Subcutaneous abdominal adipose tissue (tissue), 5 donors: ENCODE measurements at regions not wholly inside any gene's neighbourhood (a gene's known extent, or its start where the extent isn't known, plus 50 kb on each side); places are given as distances from the start of the nearest gene placed in this dataset.

Source experiments
- H3K27ac ChIP-seq: one replicate; pipeline ENCODE4 v1.7.0; 2013; ENCODE audit warnings: low read depth, mild to moderate bottlenecking, inconsistent platforms, low read length, moderate library complexity
- H3K27me3 ChIP-seq, 5 donors: one replicate each; pipeline ENCODE4 v1.7.0; 2013; ENCODE audit warnings: low read length in 5 of 5, inconsistent platforms in 1 of 5; ENCODE audit not compliant: control insufficient read depth in 5 of 5, insufficient read depth in 4 of 5
- H3K36me3 ChIP-seq, 5 donors: one replicate each; pipeline ENCODE4 v1.7.0; 2013; ENCODE audit warnings: low read length in 5 of 5; ENCODE audit not compliant: control insufficient read depth in 5 of 5, insufficient read depth in 5 of 5
- H3K4me1 ChIP-seq, 5 donors: one replicate each; pipeline ENCODE4 v1.7.0; 2013; ENCODE audit warnings: low read length in 5 of 5, mild to moderate bottlenecking in 3 of 5, moderate library complexity in 1 of 5; ENCODE audit not compliant: control insufficient read depth in 5 of 5, insufficient read depth in 5 of 5
- H3K4me3 ChIP-seq, 5 donors: one replicate each; pipeline ENCODE4 v1.7.0; 2013; ENCODE audit warnings: low read length in 5 of 5, low read depth in 1 of 5
- H3K9ac ChIP-seq, 5 donors: one replicate each; pipeline ENCODE4 v1.7.0; 2013; ENCODE audit warnings: low read length in 5 of 5, mild to moderate bottlenecking in 4 of 5, moderate library complexity in 3 of 5
- H3K9me3 ChIP-seq, 5 donors: one replicate each; pipeline ENCODE4 v1.7.0; 2013; ENCODE audit warnings: low read length in 5 of 5; ENCODE audit not compliant: control insufficient read depth in 5 of 5
- donor health status: healthy.
- donor health status: healthy.
- donor health status: healthy.
- donor health status: healthy.
- donor health status: healthy.

GRCh38 chr4:41883988-41884734 is 51.1 kb upstream of the TMEM33 start:
- Histone ChIP-seq H3K27me3 (peaks cover 31 to 45% (median 35%) of the 10 kb centered on the region in 5 donors), H3K27ac (no peak overlapping the region), H3K9ac (no peak overlapping the region), H3K9me3 (no peaks in the 10 kb centered on the region), H3K4me3 (no peak overlapping the region), H3K4me1 (peaks cover 0 to 35% (median 25%) of the 10 kb centered on the region in 5 donors), H3K36me3 (no peaks in the 10 kb centered on the region)

GRCh38 chr4:41882625-41883347 is 52.4 kb upstream of the TMEM33 start:
- Histone ChIP-seq H3K4me3 (peak overlapping the region; percentile 15 to 61 (median 55)), H3K4me1 (peaks cover 0 to 28% (median 26%) of the 10 kb centered on the region in 5 donors), H3K27ac (no peak overlapping the region), H3K27me3 (peaks cover 43 to 57% (median 47%) of the 10 kb centered on the region in 5 donors), H3K36me3 (no peaks in the 10 kb centered on the region), H3K9me3 (no peaks in the 10 kb centered on the region), H3K9ac (no peak overlapping the region)

DNA sequence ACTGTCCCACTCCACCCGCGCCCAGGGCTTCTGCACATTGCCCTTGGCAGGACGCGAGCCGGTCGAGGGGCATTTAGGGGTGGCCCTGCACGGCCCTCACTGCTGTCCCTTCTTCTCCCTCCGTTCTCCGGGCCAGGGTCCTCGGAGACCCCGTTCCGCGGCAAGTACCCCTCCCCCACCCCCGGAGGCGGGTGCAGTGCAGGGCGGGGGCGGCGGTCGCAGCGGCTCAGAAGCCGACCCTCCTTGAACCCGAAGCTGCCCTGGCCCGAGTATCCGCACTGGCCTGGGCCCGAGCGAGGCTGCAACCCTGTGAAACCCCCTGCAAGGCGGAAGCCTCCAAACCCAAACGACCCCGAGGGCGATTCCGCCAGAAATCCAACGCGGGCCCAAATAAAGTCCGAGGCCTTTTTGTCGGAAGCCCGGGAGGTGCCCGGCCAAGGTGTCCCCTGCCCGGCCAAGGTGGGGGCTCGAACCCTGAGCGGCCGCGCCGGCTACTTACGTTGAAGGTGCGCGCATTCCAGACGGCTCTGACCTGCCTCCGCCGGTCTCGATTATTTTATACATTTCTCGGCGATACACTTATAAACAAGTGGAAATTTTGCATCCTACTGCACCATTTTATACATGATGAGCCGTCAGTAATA is 53.1 kb upstream of the TMEM33 start:
- H3K36me3 ChIP-seq: no peaks in the 10 kb centered on the region
- peak overlapping the region; percentile 15 to 61 (median 55) for H3K4me3 ChIP-seq
- H3K27ac ChIP-seq: no peak overlapping the region
- peaks cover 0 to 28% (median 26%) of the 10 kb centered on the region in 5 donors for H3K4me1 ChIP-seq
- no peak overlapping the region for H3K9ac ChIP-seq
- H3K9me3 ChIP-seq: no peaks in the 10 kb centered on the region
- peaks cover 50 to 64% (median 54%) of the 10 kb centered on the region in 5 donors for H3K27me3 ChIP-seq

- H3K27me3 ChIP-seq: peaks cover 53 to 65% (median 57%) of the 10 kb centered on the region in 5 donors
- peak overlapping the region in 4 of 5 donors; percentile 38 to 55 (median 50) for H3K4me3 ChIP-seq
- H3K27ac ChIP-seq: no peak overlapping the region
Measured at GRCh38 chr4:41880840-41881831, 54.1 kb upstream of the TMEM33 start.

DNA sequence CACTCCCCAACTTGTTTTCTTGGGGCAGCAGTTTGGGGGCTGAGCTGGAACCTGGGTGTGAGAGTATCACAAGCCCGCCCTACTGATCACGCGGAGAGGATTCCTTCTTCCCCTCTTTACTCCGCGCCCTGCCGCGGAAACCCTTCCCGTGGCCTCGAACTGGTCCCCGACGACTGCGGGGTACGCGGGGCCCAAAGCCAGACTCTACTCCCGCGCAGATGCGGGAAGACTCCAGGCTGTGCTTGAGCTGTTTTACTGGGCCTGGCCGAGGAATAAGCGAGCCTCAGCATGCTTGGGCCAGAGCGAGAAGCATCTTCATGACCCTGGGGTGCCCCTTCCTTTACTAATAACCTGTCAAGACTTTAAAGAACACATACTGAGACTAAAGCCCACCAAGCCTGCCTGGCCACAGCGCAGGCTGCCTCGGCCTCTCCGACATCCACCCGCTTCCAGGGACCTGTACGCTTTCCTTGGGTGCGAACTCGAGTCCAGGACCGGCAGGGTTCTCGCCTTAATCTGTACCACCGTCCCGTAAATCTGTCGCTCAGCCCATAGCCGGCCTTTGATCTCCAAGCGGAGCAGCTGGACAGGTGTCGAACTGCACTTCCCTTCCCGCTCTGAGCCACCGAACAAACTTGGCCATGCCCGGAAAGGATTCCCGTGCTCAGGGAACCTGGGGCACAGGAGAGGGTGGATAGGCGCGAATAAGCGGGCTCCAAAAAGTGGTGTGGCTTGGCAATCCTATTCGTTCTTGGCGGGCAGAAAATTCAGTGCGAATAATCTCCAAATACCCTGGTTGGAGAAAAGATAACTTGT is 55.0 kb upstream of the TMEM33 start:
- Histone ChIP-seq H3K36me3 (no peaks in the 10 kb centered on the region), H3K27ac (no peak overlapping the region), H3K4me3 (peak overlapping the region in 2 of 5 donors; percentile 38 to 53), H3K9ac (no peak overlapping the region), H3K9me3 (no peaks in the 10 kb centered on the region), H3K4me1 (peaks cover 0 to 28% (median 26%) of the 10 kb centered on the region in 5 donors), H3K27me3 (peaks cover 50 to 72% (median 58%) of the 10 kb centered on the region in 5 donors)

More at GRCh38 chr4:41880840-41881831, 54.1 kb upstream of the TMEM33 start:
- Histone ChIP-seq H3K9me3 (no peaks in the 10 kb centered on the region), H3K9ac (no peak overlapping the region), H3K36me3 (no peaks in the 10 kb centered on the region), H3K4me1 (peaks cover 0 to 28% (median 26%) of the 10 kb centered on the region in 5 donors)

DNA sequence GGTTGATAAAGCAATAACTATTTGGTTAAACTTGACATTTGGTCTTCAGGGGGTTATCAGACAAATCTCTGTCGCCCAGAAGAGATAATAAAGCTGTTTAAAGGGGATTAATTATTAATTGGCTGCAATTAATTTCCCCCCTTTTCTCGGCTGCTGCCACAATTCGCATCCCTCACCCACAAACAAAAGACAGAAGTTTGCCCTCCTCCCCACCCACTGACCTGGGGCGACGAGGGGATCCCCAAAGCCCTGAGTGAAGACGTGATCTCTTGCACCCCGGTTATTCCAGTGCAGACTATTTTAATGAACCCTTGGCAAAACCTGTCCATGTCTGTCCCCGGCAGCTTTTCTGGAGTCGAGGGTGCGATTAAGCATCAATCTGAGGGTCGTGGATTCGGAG is 55.7 kb upstream of the TMEM33 start:
- Histone ChIP-seq H3K36me3 (no peaks in the 10 kb centered on the region), H3K9me3 (no peaks in the 10 kb centered on the region), H3K9ac (no peak overlapping the region), H3K4me1 (peaks cover 0 to 28% (median 26%) of the 10 kb centered on the region in 5 donors), H3K27ac (no peak overlapping the region), H3K4me3 (no peak overlapping the region), H3K27me3 (peaks cover 55 to 76% (median 60%) of the 10 kb centered on the region in 5 donors)

DNA sequence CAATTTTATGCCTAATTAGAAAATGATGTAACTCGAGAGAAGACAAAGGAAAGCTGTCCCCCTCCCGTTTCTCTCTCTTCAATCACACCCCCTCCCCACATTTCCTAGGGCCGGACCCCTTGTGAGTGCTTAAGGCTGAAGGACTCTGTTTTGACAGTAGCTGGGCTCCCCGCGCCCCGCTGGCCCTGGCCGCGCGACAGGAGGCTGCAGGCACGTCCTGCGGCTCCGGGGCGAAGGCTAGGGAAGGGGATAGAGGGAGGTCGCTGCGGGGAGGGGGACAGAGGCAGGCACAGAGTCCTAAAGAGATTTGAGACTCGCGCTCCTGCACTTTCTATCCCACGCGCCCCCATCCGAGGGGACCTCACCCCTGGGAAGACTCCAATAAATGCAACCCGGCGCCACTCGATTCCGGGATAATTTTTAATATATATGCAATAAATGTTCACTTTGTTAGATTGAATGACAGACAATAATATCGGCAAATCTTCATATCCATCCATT is 56.2 kb upstream of the TMEM33 start:
- Histone ChIP-seq H3K4me3 (no peak overlapping the region), H3K9me3 (no peaks in the 10 kb centered on the region), H3K27ac (no peak overlapping the region), H3K27me3 (peaks cover 61 to 81% (median 65%) of the 10 kb centered on the region in 5 donors), H3K9ac (no peak overlapping the region), H3K36me3 (no peaks in the 10 kb centered on the region), H3K4me1 (peaks cover 0 to 28% (median 26%) of the 10 kb centered on the region in 5 donors)

- H3K36me3 ChIP-seq: no peaks in the 10 kb centered on the region
- peaks cover 0 to 30% (median 27%) of the 10 kb centered on the region in 5 donors for H3K4me1 ChIP-seq
- H3K27me3 ChIP-seq: peaks cover 67 to 86% (median 71%) of the 10 kb centered on the region in 5 donors
- no peak overlapping the region for H3K9ac ChIP-seq
- no peak overlapping the region for H3K27ac ChIP-seq
- H3K9me3 ChIP-seq: no peaks in the 10 kb centered on the region
- no peak overlapping the region for H3K4me3 ChIP-seq
Measured at GRCh38 chr4:41878170-41878969, 56.9 kb upstream of the TMEM33 start.
